WTC11 (cell line): ENCODE measurements at regions not wholly inside any gene's neighbourhood (a gene's known extent, or its start where the extent isn't known, plus 50 kb on each side); places are given as distances from the start of the nearest gene placed in this dataset.

Experiments
- ATAC-seq: fragments of 200-7000 bp; cut with Tn5 transposase; 2 replicates; pipeline ENCODE4 v1.10.0; 2021; ENCODE audit warnings: mild to moderate bottlenecking, moderate library complexity
- CTCF ChIA-PET: fragments of 300-600 bp; sonication (Branson Sonifier 250); formaldehyde crosslinking; loops from one replicate; lab custom pipeline; 2021; ENCODE audit warnings: antibody characterized with exemption; lab: Charles Lee
- POLR2A ChIA-PET: fragments of 350-600 bp; sonication (Branson Sonifier 250); formaldehyde crosslinking; loops from one replicate; lab custom pipeline; 2021; ENCODE audit warnings: antibody characterized with exemption; lab: Charles Lee
- DNase-seq: peaks from one replicate; pipeline ENCODE4 v3.0.0; 2021; ENCODE audit warnings: low spot score
- H3K27ac Mint-ChIP-seq: 2 replicates; pipeline ENCODE4 v1.8.0; 2021; ENCODE audit warnings: mixed read lengths
- H3K27me3 Mint-ChIP-seq: 2 replicates; pipeline ENCODE4 v1.8.0; 2021; ENCODE audit warnings: low read depth, mild to moderate bottlenecking, moderate library complexity, mixed read lengths
- H3K36me3 Mint-ChIP-seq: 2 replicates; pipeline ENCODE4 v1.8.0; 2021; ENCODE audit warnings: mixed read lengths
- H3K4me1 Mint-ChIP-seq: 2 replicates; pipeline ENCODE4 v1.8.0; 2022; ENCODE audit warnings: mixed read lengths
- H3K4me3 Mint-ChIP-seq: 2 replicates; pipeline ENCODE4 v1.8.0; 2021; ENCODE audit warnings: mild to moderate bottlenecking, moderate library complexity, mixed read lengths
- H3K9me3 Mint-ChIP-seq: 2 replicates; pipeline ENCODE4 v1.8.0; 2021; ENCODE audit warnings: mixed read lengths
- ARID4B ChIP-seq: sonication (generic); formaldehyde crosslinking; IDR thresholded peaks from 2 replicates; pipeline ENCODE4 v1.8.0; 2023; ENCODE audit warnings: missing genetic modification reagents, mild to moderate bottlenecking, borderline replicate concordance
- ATF3 ChIP-seq: sonication (generic); formaldehyde crosslinking; conservative IDR thresholded peaks from 2 replicates; pipeline ENCODE4 v1.8.1; 2022; ENCODE audit warnings: mild to moderate bottlenecking, missing genetic modification reagents
- ELF4 ChIP-seq: sonication (generic); formaldehyde crosslinking; IDR thresholded peaks from 2 replicates; pipeline ENCODE4 v1.8.1; 2022; ENCODE audit warnings: low read depth, mild to moderate bottlenecking, moderate library complexity, missing genetic modification reagents
- EMX1 ChIP-seq: fragments of 250-450 bp; sonication (Bioruptor Pico); IDR thresholded peaks from 2 replicates; pipeline ENCODE4 v1.8.0; 2021; ENCODE audit warnings: mild to moderate bottlenecking
- FOXK1 ChIP-seq: sonication (generic); formaldehyde crosslinking; IDR thresholded peaks from 2 replicates; pipeline ENCODE4 v1.8.0; 2022; ENCODE audit warnings: mild to moderate bottlenecking, moderate library complexity, missing genetic modification reagents
- GTF2I ChIP-seq: fragments of 250-450 bp; sonication (Bioruptor Pico); conservative IDR thresholded peaks from 2 replicates; pipeline ENCODE4 v1.4.0; 2021; ENCODE audit warnings: mild to moderate bottlenecking
- HMGA2 ChIP-seq: fragments of 250-450 bp; sonication (Bioruptor Pico); IDR thresholded peaks from 2 replicates; pipeline ENCODE4 v1.4.0; 2021; ENCODE audit warnings: mild to moderate bottlenecking, moderate library complexity
- IRF2 ChIP-seq: sonication (generic); formaldehyde crosslinking; IDR thresholded peaks from 2 replicates; pipeline ENCODE4 v1.8.0; 2022; ENCODE audit warnings: low read depth, missing genetic modification reagents, borderline replicate concordance
- MYBL2 ChIP-seq: sonication (generic); formaldehyde crosslinking; IDR thresholded peaks from 2 replicates; pipeline ENCODE4 v1.8.1; 2023; ENCODE audit warnings: mild to moderate bottlenecking, moderate library complexity, missing genetic modification reagents
- OVOL2 ChIP-seq: fragments of 250-450 bp; sonication (Bioruptor Pico); IDR thresholded peaks from 2 replicates; pipeline ENCODE4 v1.9.0; 2021; ENCODE audit warnings: mild to moderate bottlenecking, borderline replicate concordance
- PREB ChIP-seq: sonication (generic); formaldehyde crosslinking; IDR thresholded peaks from 2 replicates; pipeline ENCODE4 v1.8.1; 2022; ENCODE audit warnings: mild to moderate bottlenecking, missing genetic modification reagents, moderate library complexity, borderline replicate concordance
- RELA ChIP-seq: sonication (generic); formaldehyde crosslinking; IDR thresholded peaks from 2 replicates; pipeline ENCODE4 v1.8.1; 2022; ENCODE audit warnings: missing genetic modification reagents, mild to moderate bottlenecking, borderline replicate concordance
- SMAD3 ChIP-seq: sonication (generic); formaldehyde crosslinking; IDR thresholded peaks from 2 replicates; pipeline ENCODE4 v1.8.0; 2022; ENCODE audit warnings: missing genetic modification reagents, mild to moderate bottlenecking, borderline replicate concordance
- SMAD4 ChIP-seq: sonication (generic); formaldehyde crosslinking; IDR thresholded peaks from 2 replicates; pipeline ENCODE4 v1.8.0; 2022; ENCODE audit warnings: mild to moderate bottlenecking, missing genetic modification reagents
- ZNF281 ChIP-seq: sonication (generic); formaldehyde crosslinking; IDR thresholded peaks from 2 replicates; pipeline ENCODE4 v1.8.0; 2023; ENCODE audit warnings: mild to moderate bottlenecking, missing genetic modification reagents
- ZNF423 ChIP-seq: fragments of 250-450 bp; sonication (Bioruptor Pico); IDR thresholded peaks from 2 replicates; pipeline ENCODE4 v2.1.2; 2022; ENCODE audit warnings: mild to moderate bottlenecking, moderate library complexity
- TF ChIP-seq, protein P1 (sequence below): sonication (generic); formaldehyde crosslinking; IDR thresholded peaks from 2 replicates; pipeline ENCODE4 v1.8.0; 2022; ENCODE audit warnings: missing genetic modification reagents
- TF ChIP-seq, protein P2 (sequence below): sonication (generic); formaldehyde crosslinking; IDR thresholded peaks from 2 replicates; pipeline ENCODE4 v1.8.1; 2023; ENCODE audit warnings: mild to moderate bottlenecking, missing genetic modification reagents
- TF ChIP-seq, protein P3 (sequence below): sonication (generic); formaldehyde crosslinking; IDR thresholded peaks from 2 replicates; pipeline ENCODE4 v1.8.0; 2022; ENCODE audit warnings: mild to moderate bottlenecking, missing genetic modification reagents
- TF ChIP-seq, protein P4 (sequence below): sonication (generic); formaldehyde crosslinking; IDR thresholded peaks from 2 replicates; pipeline ENCODE4 v1.8.1; 2023; ENCODE audit warnings: mild to moderate bottlenecking, missing genetic modification reagents, moderate library complexity

DNA sequence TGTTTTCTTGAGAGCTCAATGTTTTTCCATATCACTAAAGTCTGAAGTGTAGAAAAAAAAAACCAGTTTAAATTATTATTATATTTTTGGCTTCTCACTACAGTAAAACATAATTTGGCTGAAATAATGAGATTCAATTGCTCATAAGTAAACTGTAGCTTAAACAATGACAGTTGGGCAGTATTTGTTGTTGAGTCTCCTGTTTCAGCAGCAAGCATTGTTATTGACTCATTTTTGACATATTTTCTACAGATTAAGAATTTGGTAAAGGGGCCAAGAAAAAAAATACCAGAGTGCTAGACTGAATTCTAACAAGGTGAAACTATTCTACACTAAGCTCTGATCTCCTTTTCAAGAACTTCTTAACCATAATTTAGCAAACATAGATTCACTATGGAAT, 2070.4 kb upstream of the CELF4 start (continued):
- TF ChIP-seq, protein P1, sequence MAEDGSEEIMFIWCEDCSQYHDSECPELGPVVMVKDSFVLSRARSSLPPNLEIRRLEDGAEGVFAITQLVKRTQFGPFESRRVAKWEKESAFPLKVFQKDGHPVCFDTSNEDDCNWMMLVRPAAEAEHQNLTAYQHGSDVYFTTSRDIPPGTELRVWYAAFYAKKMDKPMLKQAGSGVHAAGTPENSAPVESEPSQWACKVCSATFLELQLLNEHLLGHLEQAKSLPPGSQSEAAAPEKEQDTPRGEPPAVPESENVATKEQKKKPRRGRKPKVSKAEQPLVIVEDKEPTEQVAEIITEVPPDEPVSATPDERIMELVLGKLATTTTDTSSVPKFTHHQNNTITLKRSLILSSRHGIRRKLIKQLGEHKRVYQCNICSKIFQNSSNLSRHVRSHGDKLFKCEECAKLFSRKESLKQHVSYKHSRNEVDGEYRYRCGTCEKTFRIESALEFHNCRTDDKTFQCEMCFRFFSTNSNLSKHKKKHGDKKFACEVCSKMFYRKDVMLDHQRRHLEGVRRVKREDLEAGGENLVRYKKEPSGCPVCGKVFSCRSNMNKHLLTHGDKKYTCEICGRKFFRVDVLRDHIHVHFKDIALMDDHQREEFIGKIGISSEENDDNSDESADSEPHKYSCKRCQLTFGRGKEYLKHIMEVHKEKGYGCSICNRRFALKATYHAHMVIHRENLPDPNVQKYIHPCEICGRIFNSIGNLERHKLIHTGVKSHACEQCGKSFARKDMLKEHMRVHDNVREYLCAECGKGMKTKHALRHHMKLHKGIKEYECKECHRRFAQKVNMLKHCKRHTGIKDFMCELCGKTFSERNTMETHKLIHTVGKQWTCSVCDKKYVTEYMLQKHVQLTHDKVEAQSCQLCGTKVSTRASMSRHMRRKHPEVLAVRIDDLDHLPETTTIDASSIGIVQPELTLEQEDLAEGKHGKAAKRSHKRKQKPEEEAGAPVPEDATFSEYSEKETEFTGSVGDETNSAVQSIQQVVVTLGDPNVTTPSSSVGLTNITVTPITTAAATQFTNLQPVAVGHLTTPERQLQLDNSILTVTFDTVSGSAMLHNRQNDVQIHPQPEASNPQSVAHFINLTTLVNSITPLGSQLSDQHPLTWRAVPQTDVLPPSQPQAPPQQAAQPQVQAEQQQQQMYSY (CRISPR knock-in tag): no peak
- TF ChIP-seq ELF4 (no peak), ZNF423 (CRISPR knock-in tag) (no peak), OVOL2 (no peak), SMAD3 (CRISPR knock-in tag) (no peak), ARID4B (CRISPR knock-in tag) (no peak), RELA (CRISPR knock-in tag) (no peak)
- TF ChIP-seq, protein P2, sequence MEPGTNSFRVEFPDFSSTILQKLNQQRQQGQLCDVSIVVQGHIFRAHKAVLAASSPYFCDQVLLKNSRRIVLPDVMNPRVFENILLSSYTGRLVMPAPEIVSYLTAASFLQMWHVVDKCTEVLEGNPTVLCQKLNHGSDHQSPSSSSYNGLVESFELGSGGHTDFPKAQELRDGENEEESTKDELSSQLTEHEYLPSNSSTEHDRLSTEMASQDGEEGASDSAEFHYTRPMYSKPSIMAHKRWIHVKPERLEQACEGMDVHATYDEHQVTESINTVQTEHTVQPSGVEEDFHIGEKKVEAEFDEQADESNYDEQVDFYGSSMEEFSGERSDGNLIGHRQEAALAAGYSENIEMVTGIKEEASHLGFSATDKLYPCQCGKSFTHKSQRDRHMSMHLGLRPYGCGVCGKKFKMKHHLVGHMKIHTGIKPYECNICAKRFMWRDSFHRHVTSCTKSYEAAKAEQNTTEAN: no peak

DNA sequence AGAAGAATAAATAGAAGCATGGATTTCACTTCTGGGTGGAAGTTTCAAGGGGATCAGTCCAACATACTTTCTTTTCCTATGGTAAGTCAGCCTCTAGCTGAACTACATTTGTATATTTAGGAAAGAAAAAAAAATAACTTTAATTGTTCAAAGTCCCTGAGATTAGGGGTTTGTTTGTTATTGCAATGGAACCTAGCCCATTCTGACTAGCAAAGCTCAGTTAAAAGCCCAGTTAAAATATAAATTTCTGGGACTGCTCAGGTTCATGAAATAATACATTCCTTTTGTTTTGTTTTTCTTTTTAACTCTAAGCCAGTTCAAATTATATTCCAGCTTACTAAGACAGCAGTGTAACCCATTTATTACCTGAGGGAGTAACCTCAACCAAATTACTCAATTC, 2069.6 kb upstream of the CELF4 start:
- no peaks in the 10 kb centered on the region for H3K27me3 Mint-ChIP-seq
- ChIA-PET CTCF (no interaction called here), POLR2A (no interaction called here)
- no peak overlapping the region for H3K4me3 Mint-ChIP-seq
- peaks cover 11% of the 10 kb centered on the region for H3K9me3 Mint-ChIP-seq
- H3K27ac Mint-ChIP-seq: no peak overlapping the region
- H3K4me1 Mint-ChIP-seq: peaks cover 29% of the 10 kb centered on the region
- no peak for DNase-seq
- H3K36me3 Mint-ChIP-seq: no peaks in the 10 kb centered on the region; the same call in 1 of the 2 replicates
- ATAC-seq: no peak
- TF ChIP-seq IRF2 (CRISPR knock-in tag) (no peak), PREB (CRISPR knock-in tag) (no peak), FOXK1 (CRISPR knock-in tag) (no peak), EMX1 (CRISPR knock-in tag) (no peak), MYBL2 (no peak), GTF2I (no peak), HMGA2 (no peak), ATF3 (CRISPR knock-in tag) (no peak), SMAD4 (CRISPR knock-in tag) (no peak), ZNF281 (CRISPR knock-in tag) (no peak)
- TF ChIP-seq, protein P2: no peak
- TF ChIP-seq, protein P3, sequence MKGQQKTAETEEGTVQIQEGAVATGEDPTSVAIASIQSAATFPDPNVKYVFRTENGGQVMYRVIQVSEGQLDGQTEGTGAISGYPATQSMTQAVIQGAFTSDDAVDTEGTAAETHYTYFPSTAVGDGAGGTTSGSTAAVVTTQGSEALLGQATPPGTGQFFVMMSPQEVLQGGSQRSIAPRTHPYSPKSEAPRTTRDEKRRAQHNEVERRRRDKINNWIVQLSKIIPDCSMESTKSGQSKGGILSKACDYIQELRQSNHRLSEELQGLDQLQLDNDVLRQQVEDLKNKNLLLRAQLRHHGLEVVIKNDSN: no peak
- TF ChIP-seq, protein P4, sequence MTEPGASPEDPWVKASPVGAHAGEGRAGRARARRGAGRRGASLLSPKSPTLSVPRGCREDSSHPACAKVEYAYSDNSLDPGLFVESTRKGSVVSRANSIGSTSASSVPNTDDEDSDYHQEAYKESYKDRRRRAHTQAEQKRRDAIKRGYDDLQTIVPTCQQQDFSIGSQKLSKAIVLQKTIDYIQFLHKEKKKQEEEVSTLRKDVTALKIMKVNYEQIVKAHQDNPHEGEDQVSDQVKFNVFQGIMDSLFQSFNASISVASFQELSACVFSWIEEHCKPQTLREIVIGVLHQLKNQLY: no peak
